GM12878 (cell line): ENCODE measurements at regions not wholly inside any gene's neighbourhood (a gene's known extent, or its start where the extent isn't known, plus 50 kb on each side); places are given as distances from the start of the nearest gene placed in this dataset.

ENCODE experiments used
- ATAC-seq: fragments of 200-7000 bp; cut with Tn5 transposase; 3 replicates; pipeline ENCODE4 v1.9.1; 2020; ENCODE audit warnings: mild to moderate bottlenecking, moderate library complexity
- BruUV-seq: library from RNA; stranded (reverse); fragments of 400-500 nt; replicated peaks from 2 replicates; lab custom pipeline; 2021; lab: Mats Ljungman, UMichigan
- CTCF ChIA-PET: fragments of 300-600 bp; sonication (Branson Sonifier 250); formaldehyde crosslinking; extraction: SDS; loops from one replicate; lab custom pipeline; 2021; ENCODE audit warnings: inconsistent platforms; lab: Yijun Ruan, JAX
- POLR2A ChIA-PET: fragments of 350-600 bp; formaldehyde crosslinking; extraction: SDS; loops from one replicate; lab custom pipeline; 2021; ENCODE audit warnings: inconsistent platforms; lab: Charles Lee
- RAD21 ChIA-PET: fragments of 300-600 bp; sonication (Branson Sonifier 250); formaldehyde crosslinking; loops from one replicate; lab custom pipeline; 2023; ENCODE audit warnings: antibody characterized with exemption; ENCODE audit not compliant: unreplicated experiment; lab: Charles Lee
- SMC1A ChIA-PET: fragments of 300-600 bp; sonication (Branson Sonifier 250); formaldehyde crosslinking; loops from one replicate; lab custom pipeline; 2023; ENCODE audit not compliant: unreplicated experiment, uncharacterized antibody; lab: Charles Lee
- DNase-seq: peaks from one replicate; pipeline ENCODE4 v3.0.0-alpha.2; 2011; ENCODE audit warnings: low read depth, low spot score
- FAIRE-seq: peaks from 3 replicates; lab custom pipeline; 2011; peaks lifted over from hg19 to GRCh38; lab: Jason Lieb, UNC
- H2AFZ ChIP-seq: 2 replicates; pipeline ENCODE4 v1.6.0; 2011; ENCODE audit warnings: low read depth, low read length, control low read depth; ENCODE audit not compliant: control insufficient read depth
- H3K27ac ChIP-seq: 2 replicates; pipeline ENCODE4 v1.5.1; 2011; ENCODE audit warnings: control low read depth; ENCODE audit not compliant: control insufficient read depth, insufficient read depth
- H3K27me3 ChIP-seq, 2 experiments: replicated peaks in 1 of 2; 2 replicates each; pipeline versions ENCODE4 v1.6.0 to v1.6.1; 2011; ENCODE audit warnings: low read length in 1 of 2; ENCODE audit not compliant: control insufficient read depth in 2 of 2, insufficient read depth in 2 of 2
- H3K36me3 ChIP-seq, 2 experiments: 2 replicates each; pipeline ENCODE4 v1.5.1; 2011; ENCODE audit warnings: low read length in 1 of 2; ENCODE audit not compliant: control insufficient read depth in 2 of 2, insufficient read depth in 2 of 2
- H3K4me1 ChIP-seq: 2 replicates; pipeline ENCODE4 v1.6.1; 2011; ENCODE audit warnings: mild to moderate bottlenecking, low read length, moderate library complexity, mixed read lengths; ENCODE audit not compliant: control insufficient read depth, insufficient read depth
- H3K4me2 ChIP-seq: 2 replicates; pipeline ENCODE4 v1.6.0; 2011; ENCODE audit warnings: control low read depth; ENCODE audit not compliant: control insufficient read depth, insufficient read depth
- H3K4me3 ChIP-seq: fragments of 200-600 bp; sonication (generic); 2 replicates; pipeline ENCODE4 v1.5.1; 2016
- H3K79me2 ChIP-seq: 2 replicates; pipeline ENCODE4 v1.6.0; 2011; ENCODE audit warnings: low read length; ENCODE audit not compliant: control insufficient read depth, insufficient read depth
- H3K9ac ChIP-seq: 2 replicates; pipeline ENCODE4 v1.8.0; 2011; ENCODE audit warnings: low read length, control low read depth, mixed read lengths; ENCODE audit not compliant: control insufficient read depth, insufficient read depth
- H3K9me3 ChIP-seq: replicated peaks from 3 replicates; pipeline ENCODE4 v1.5.1; 2011; ENCODE audit warnings: mild to moderate bottlenecking, low read length; ENCODE audit not compliant: control insufficient read depth, insufficient read depth
- H4K20me1 ChIP-seq: 2 replicates; pipeline ENCODE4 v1.6.0; 2011; ENCODE audit not compliant: control insufficient read depth, insufficient read depth
- ATF2 ChIP-seq: IDR thresholded peaks from 2 replicates; pipeline ENCODE4 v1.6.1; 2012; ENCODE audit warnings: low read length, inconsistent platforms
- CHD4 ChIP-seq: fragments of 200-600 bp; sonication (generic); IDR thresholded peaks from 2 replicates; pipeline ENCODE4 v1.6.1; 2016; ENCODE audit warnings: mild to moderate bottlenecking
- HDGF ChIP-seq: fragments of 450-650 bp; IDR thresholded peaks from 2 replicates; pipeline ENCODE4 v1.6.1; 2016; ENCODE audit warnings: antibody characterized with exemption
- IRF4 ChIP-seq: IDR thresholded peaks from 2 replicates; pipeline ENCODE4 v1.6.1; 2011; ENCODE audit warnings: low read depth, low read length
- MEF2B ChIP-seq: fragments of 450-650 bp; IDR thresholded peaks from 2 replicates; pipeline ENCODE4 v1.6.1; 2018; ENCODE audit warnings: mild to moderate bottlenecking, moderate library complexity; ENCODE audit not compliant: partially characterized antibody, poor library complexity, severe bottlenecking
- NFYB ChIP-seq: IDR thresholded peaks from 2 replicates; pipeline ENCODE4 v1.6.1; 2011; ENCODE audit warnings: low read depth, mild to moderate bottlenecking, low read length, improper control_type of control experiment, moderate library complexity; ENCODE audit not compliant: insufficient read depth
- SREBF2 ChIP-seq: IDR thresholded peaks from 2 replicates; pipeline ENCODE4 v1.6.1; 2012; ENCODE audit warnings: mild to moderate bottlenecking, low read length
- TCF7 ChIP-seq: IDR thresholded peaks from 2 replicates; pipeline ENCODE4 v1.6.1; 2014; ENCODE audit warnings: antibody characterized with exemption, borderline replicate concordance
- USF2 ChIP-seq: IDR thresholded peaks from 2 replicates; pipeline ENCODE4 v1.6.1; 2011; ENCODE audit warnings: low read depth, low read length, improper control_type of control experiment, borderline replicate concordance
- ZBTB11 ChIP-seq: fragments of 450-650 bp; formaldehyde crosslinking; IDR thresholded peaks from 2 replicates; pipeline ENCODE4 v1.5.0; 2022; ENCODE audit warnings: mild to moderate bottlenecking, missing genetic modification characterization
- WGBS: methylation state at CpG from one replicate; pipeline ENCODE4 v1.1.6; 2016; ENCODE audit warnings: low lambda C conversion rate; ENCODE audit not compliant: insufficient replicate concordance, insufficient coverage; ENCODE audit errors: missing lambda C conversion rate; 5-methylcytosine and 5-hydroxymethylcytosine counted together
- in situ Hi-C: fragments of 300-500 bp; cut with MboI; formaldehyde crosslinking; loops from 9 replicates; pipeline ENCODE4 v1.14.3; 2018; ENCODE audit warnings: mixed read lengths
- intact Hi-C: fragments of 100-400 bp; cut with micrococcal nuclease; formaldehyde crosslinking; loops from one replicate; pipeline ENCODE4 v1.14.2; 2022; ENCODE audit not compliant: unreplicated experiment
- TF ChIP-seq, protein P1 (sequence below): fragments of 450-650 bp; IDR thresholded peaks from 2 replicates; pipeline ENCODE4 v1.6.1; 2017; ENCODE audit warnings: mild to moderate bottlenecking
- TF ChIP-seq, protein P2 (sequence below): IDR thresholded peaks from 2 replicates; pipeline ENCODE4 v1.6.1; 2011; ENCODE audit warnings: mild to moderate bottlenecking, low read depth, low read length, moderate library complexity; ENCODE audit not compliant: insufficient replicate concordance
- TF ChIP-seq, protein P3 (sequence below): fragments of 450-650 bp; IDR thresholded peaks from 2 replicates; pipeline ENCODE4 v1.6.1; 2017; ENCODE audit warnings: mild to moderate bottlenecking, low read depth, inconsistent platforms; ENCODE audit not compliant: poor library complexity, severe bottlenecking

DNA sequence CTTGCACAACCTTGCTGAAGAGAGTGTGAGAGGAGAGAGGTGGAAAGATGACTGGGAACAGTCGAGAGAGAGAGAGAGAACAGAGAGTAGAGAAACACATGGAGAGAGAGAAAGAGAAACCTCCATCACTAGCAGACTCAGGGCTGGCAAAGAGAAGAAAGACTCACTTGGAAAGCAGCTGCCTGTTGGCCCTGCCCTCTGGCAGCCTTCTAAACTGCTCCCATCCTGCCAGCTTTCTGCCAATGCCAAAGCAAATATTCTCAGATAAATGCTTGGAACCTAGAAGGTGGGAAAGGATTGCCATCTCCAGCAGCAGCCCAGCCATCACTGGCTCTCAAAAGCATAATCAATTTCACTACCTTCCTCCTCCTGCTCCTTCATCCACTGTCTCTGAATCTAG, 107.9 kb upstream of the WSCD2 start:
- no peak overlapping the region for H3K4me2 ChIP-seq
- no peaks in the 10 kb centered on the region for H3K4me1 ChIP-seq
- H3K27ac ChIP-seq: no peak overlapping the region
- H3K9me3 ChIP-seq: no peaks in the 10 kb centered on the region
- H2AFZ ChIP-seq: no peak overlapping the region
- intact Hi-C loops: no loop called here
- POLR2A ChIA-PET: no interaction called here
- no peak overlapping the region for H3K4me3 ChIP-seq
- RAD21 ChIA-PET: no interaction called here
- no peak overlapping the region for H3K9ac ChIP-seq
- SMC1A ChIA-PET: no interaction called here
- 20% methylated on average over 1 of the region's 1 CpG for WGBS
- H3K36me3 ChIP-seq: no peaks in the 10 kb centered on the region
- CTCF ChIA-PET: no interaction called here
- H3K27me3 ChIP-seq: no peaks in the 10 kb centered on the region
- DNase-seq: no peak
- no TSS peak for BruUV-seq
- in situ Hi-C loops: no loop called here
- no peaks in the 10 kb centered on the region for H3K79me2 ChIP-seq
- FAIRE-seq: no peak
- ATAC-seq: no peak
- H4K20me1 ChIP-seq: no peaks in the 10 kb centered on the region
- TF ChIP-seq SREBF2 (no peak), IRF4 (no peak), HDGF (no peak), CHD4 (no peak), MEF2B (no peak), TCF7 (no peak), NFYB (no peak), ZBTB11 (CRISPR knock-in tag) (no peak), ATF2 (no peak), USF2 (no peak)
- TF ChIP-seq, protein P1, sequence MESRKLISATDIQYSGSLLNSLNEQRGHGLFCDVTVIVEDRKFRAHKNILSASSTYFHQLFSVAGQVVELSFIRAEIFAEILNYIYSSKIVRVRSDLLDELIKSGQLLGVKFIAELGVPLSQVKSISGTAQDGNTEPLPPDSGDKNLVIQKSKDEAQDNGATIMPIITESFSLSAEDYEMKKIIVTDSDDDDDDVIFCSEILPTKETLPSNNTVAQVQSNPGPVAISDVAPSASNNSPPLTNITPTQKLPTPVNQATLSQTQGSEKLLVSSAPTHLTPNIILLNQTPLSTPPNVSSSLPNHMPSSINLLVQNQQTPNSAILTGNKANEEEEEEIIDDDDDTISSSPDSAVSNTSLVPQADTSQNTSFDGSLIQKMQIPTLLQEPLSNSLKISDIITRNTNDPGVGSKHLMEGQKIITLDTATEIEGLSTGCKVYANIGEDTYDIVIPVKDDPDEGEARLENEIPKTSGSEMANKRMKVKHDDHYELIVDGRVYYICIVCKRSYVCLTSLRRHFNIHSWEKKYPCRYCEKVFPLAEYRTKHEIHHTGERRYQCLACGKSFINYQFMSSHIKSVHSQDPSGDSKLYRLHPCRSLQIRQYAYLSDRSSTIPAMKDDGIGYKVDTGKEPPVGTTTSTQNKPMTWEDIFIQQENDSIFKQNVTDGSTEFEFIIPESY: no peak
- TF ChIP-seq, protein P2, sequence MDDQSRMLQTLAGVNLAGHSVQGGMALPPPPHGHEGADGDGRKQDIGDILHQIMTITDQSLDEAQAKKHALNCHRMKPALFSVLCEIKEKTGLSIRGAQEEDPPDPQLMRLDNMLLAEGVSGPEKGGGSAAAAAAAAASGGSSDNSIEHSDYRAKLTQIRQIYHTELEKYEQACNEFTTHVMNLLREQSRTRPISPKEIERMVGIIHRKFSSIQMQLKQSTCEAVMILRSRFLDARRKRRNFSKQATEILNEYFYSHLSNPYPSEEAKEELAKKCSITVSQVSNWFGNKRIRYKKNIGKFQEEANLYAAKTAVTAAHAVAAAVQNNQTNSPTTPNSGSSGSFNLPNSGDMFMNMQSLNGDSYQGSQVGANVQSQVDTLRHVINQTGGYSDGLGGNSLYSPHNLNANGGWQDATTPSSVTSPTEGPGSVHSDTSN: no peak
- TF ChIP-seq, protein P3, sequence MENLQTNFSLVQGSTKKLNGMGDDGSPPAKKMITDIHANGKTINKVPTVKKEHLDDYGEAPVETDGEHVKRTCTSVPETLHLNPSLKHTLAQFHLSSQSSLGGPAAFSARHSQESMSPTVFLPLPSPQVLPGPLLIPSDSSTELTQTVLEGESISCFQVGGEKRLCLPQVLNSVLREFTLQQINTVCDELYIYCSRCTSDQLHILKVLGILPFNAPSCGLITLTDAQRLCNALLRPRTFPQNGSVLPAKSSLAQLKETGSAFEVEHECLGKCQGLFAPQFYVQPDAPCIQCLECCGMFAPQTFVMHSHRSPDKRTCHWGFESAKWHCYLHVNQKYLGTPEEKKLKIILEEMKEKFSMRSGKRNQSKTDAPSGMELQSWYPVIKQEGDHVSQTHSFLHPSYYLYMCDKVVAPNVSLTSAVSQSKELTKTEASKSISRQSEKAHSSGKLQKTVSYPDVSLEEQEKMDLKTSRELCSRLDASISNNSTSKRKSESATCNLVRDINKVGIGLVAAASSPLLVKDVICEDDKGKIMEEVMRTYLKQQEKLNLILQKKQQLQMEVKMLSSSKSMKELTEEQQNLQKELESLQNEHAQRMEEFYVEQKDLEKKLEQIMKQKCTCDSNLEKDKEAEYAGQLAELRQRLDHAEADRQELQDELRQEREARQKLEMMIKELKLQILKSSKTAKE: no peak
